ENCODE measurements at regions not wholly inside any gene's neighbourhood (a gene's known extent, or its start where the extent isn't known, plus 50 kb on each side); places are given as distances from the start of the nearest gene placed in this dataset.

DNA sequence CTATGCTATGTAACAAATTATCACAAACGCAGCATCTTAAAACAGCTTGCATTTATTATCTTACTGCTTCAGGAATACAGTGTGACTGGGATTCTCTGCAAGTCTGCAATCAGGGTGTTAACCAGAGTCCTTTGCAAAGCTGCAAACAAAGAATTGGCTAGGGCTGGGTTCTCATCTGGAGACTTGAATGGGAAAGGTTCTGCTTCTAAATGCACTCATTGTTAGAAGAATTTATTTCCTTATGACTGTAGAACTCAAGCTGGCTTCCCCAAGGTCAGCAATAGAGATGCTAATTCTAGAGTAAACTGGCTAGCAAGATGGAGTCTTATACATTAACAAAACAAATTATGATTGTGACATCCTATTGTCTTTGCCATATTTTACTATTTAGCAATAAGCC lies 673.7 kb downstream of the DIPK2A start:
- no peak overlapping the region for H2AFZ ChIP-seq
- H3K79me2 ChIP-seq (replicated peaks; ENCODE audit: insufficient read depth) = no peaks in the 10 kb centered on the region
- no peaks in the 10 kb centered on the region for H3K36me3 ChIP-seq (ENCODE audit: insufficient read depth)
- H3K4me3 ChIP-seq = no peak overlapping the region
- Mint-ChIP-seq H3K9me3 (no peaks in the 10 kb centered on the region), H3K27ac (no peak overlapping the region), H3K4me1 (peaks cover 9% of the 10 kb centered on the region), H3K36me3 (ENCODE audit: low read depth) (no peaks in the 10 kb centered on the region), H3K27me3 (ENCODE audit: insufficient read depth, low read depth, poor library complexity) (no peaks in the 10 kb centered on the region), H3K4me3 (no peak overlapping the region)
- peak; percentile 52 for DNase-seq (ENCODE audit: low spot score)
- TF ChIP-seq ZNF114 (CRISPR knock-in tag; IDR thresholded peaks at IDR 0.05) (no peak), CTCF (conservative IDR thresholded peaks at IDR 0.05; ENCODE audit: low read depth in 2 of 2) (no peak), NANOG (IDR thresholded peaks at IDR 0.05; ENCODE audit: borderline replicate concordance) (peak; percentile 37; the same call in 1 of the 2 replicates), ZNF462 (CRISPR knock-in tag; IDR thresholded peaks at IDR 0.05) (peak; percentile 58; the same call in 1 of the 2 replicates)
- H4K20me1 ChIP-seq (replicated peaks; ENCODE audit: insufficient read depth) = no peaks in the 10 kb centered on the region
- no peaks in the 10 kb centered on the region for H3K27me3 ChIP-seq (ENCODE audit: insufficient read depth)
- H3K4me1 ChIP-seq (ENCODE audit: insufficient read depth) = peaks cover 12% of the 10 kb centered on the region; the same call in 1 of the 2 replicates
- no peaks in the 10 kb centered on the region for H3F3A ChIP-seq (replicated peaks; ENCODE audit: low read depth)
- H3K27ac ChIP-seq (ENCODE audit: low read depth) = no peak overlapping the region
- peak overlapping the region; percentile 18; the same call in 1 of the 2 replicates for H3K4me2 ChIP-seq
- peak; percentile 78 for ATAC-seq
- 0 out of 2 replicates have a peak, but pooled peaks cover 4% of the 10 kb centered on the region for H3K9me2 ChIP-seq (ENCODE audit: insufficient read depth)
